Erythroblast (primary cell): ENCODE measurements at regions not wholly inside any gene's neighbourhood (a gene's known extent, or its start where the extent isn't known, plus 50 kb on each side); places are given as distances from the start of the nearest gene placed in this dataset.

Source experiments
- DNase-seq, 2 experiments: peaks; one replicate each; lab custom pipeline; 2025; lab: John Stamatoyannopoulos, UW
- GATA1 ChIP-seq: IDR thresholded peaks from 2 replicates; pipeline ENCODE4 v1.6.1; 2011; ENCODE audit warnings: low read depth, mild to moderate bottlenecking, control low read depth, low read length, moderate library complexity
- POLR2A ChIP-seq: IDR thresholded peaks from 2 replicates; pipeline ENCODE4 v1.6.1; 2011; ENCODE audit warnings: mild to moderate bottlenecking, low read length

GRCh38 chr5:18968966-18969365 is 1019.0 kb downstream of the CDH18 start:
- DNase-seq: no peak
- TF ChIP-seq POLR2A: no peak

GRCh38 chr5:18970000-18970399 is 1018.0 kb downstream of the CDH18 start:
- TF ChIP-seq POLR2A: no peak

GRCh38 chr5:18972177-18972576 is 1015.8 kb downstream of the CDH18 start:
- TF ChIP-seq GATA1 (no peak), POLR2A (no peak)
- DNase-seq: no peak

More at GRCh38 chr5:18970000-18970399, 1018.0 kb downstream of the CDH18 start:
- DNase-seq: no peak

- TF ChIP-seq GATA1: no peak
- TF ChIP-seq POLR2A: no peak
- DNase-seq: no peak
These were observed 1012.4 kb downstream of the CDH18 start for GRCh38 chr5:18975624-18976023.

GRCh38 chr5:18977880-18978279 is 1010.1 kb downstream of the CDH18 start:
- DNase-seq: no peak

GRCh38 chr5:18984559-18985080 is 1003.4 kb downstream of the CDH18 start:
- TF ChIP-seq POLR2A (no peak), GATA1 (no peak)
- no peak for DNase-seq

More at GRCh38 chr5:18977880-18978279, 1010.1 kb downstream of the CDH18 start:
- no peak for TF ChIP-seq GATA1
- no peak for TF ChIP-seq POLR2A

GRCh38 chr5:18985171-18985758 is 1002.7 kb downstream of the CDH18 start:
- DNase-seq: no peak
- TF ChIP-seq GATA1 (no peak), POLR2A (no peak)

GRCh38 chr5:18987101-18987500 is 1000.9 kb downstream of the CDH18 start:
- TF ChIP-seq GATA1 (no peak), POLR2A (no peak)
- no peak for DNase-seq

GRCh38 chr5:18990852-18991251 is 997.1 kb downstream of the CDH18 start:
- no peak for DNase-seq
- TF ChIP-seq POLR2A (no peak), GATA1 (no peak)

GRCh38 chr5:18992264-18992663 is 995.7 kb downstream of the CDH18 start:
- no peak for TF ChIP-seq POLR2A
- no peak for TF ChIP-seq GATA1
- DNase-seq: no peak

- DNase-seq: no peak
- TF ChIP-seq GATA1: no peak
- no peak for TF ChIP-seq POLR2A
These were observed 988.5 kb downstream of the CDH18 start for GRCh38 chr5:18999478-18999877.

GRCh38 chr5:19001054-19001453 is 986.9 kb downstream of the CDH18 start:
- no peak for TF ChIP-seq POLR2A
- no peak for TF ChIP-seq GATA1
- no peak for DNase-seq

- no peak for DNase-seq
- TF ChIP-seq GATA1: no peak
- TF ChIP-seq POLR2A: no peak
These were observed 986.5 kb downstream of the CDH18 start for GRCh38 chr5:19001539-19001938.

GRCh38 chr5:19002111-19002510 is 985.9 kb downstream of the CDH18 start:
- TF ChIP-seq GATA1: no peak
- TF ChIP-seq POLR2A: no peak
- DNase-seq: no peak

GRCh38 chr5:19018822-19019221 is 969.2 kb downstream of the CDH18 start:
- peak; percentile 12 to 45 for DNase-seq
- TF ChIP-seq GATA1 (no peak), POLR2A (no peak)
